GM21717 (cell line): ENCODE measurements at regions not wholly inside any gene's neighbourhood (a gene's known extent, or its start where the extent isn't known, plus 50 kb on each side); places are given as distances from the start of the nearest gene placed in this dataset.

Experiments used
- ATAC-seq: cut with Tn5 transposase; IDR thresholded peaks from one replicate; pipeline ENCODE4 v1.9.1; 2021; ENCODE audit warnings: mild to moderate bottlenecking, moderate library complexity; ENCODE audit not compliant: unreplicated experiment

- ATAC-seq = no peak
Measured at GRCh38 chr4:10207116-10207515, 90.5 kb upstream of the WDR1 start.

- no peak for ATAC-seq
Measured at GRCh38 chr4:10205223-10205622, 88.6 kb upstream of the WDR1 start.

- ATAC-seq = no peak
Measured at GRCh38 chr4:10204401-10205058, 87.9 kb upstream of the WDR1 start.

GRCh38 chr4:10203851-10204250, 87.3 kb upstream of the WDR1 start:
- no peak for ATAC-seq

- no peak for ATAC-seq
Measured at GRCh38 chr4:10201381-10202223, 85.0 kb upstream of the WDR1 start.

- no peak for ATAC-seq
Measured at GRCh38 chr4:10200869-10201268, 84.3 kb upstream of the WDR1 start.

- ATAC-seq = no peak
Measured at GRCh38 chr4:10198365-10198764, 81.8 kb upstream of the WDR1 start.

GRCh38 chr4:10197952-10198351, 81.4 kb upstream of the WDR1 start:
- ATAC-seq = no peak

GRCh38 chr4:10196191-10196590, 79.6 kb upstream of the WDR1 start:
- no peak for ATAC-seq

- no peak for ATAC-seq
Measured at GRCh38 chr4:10192331-10192730, 75.7 kb upstream of the WDR1 start.

- ATAC-seq = no peak
Measured at GRCh38 chr4:10188400-10189004, 71.9 kb upstream of the WDR1 start.

- no peak for ATAC-seq
Measured at GRCh38 chr4:10186228-10187214, 69.9 kb upstream of the WDR1 start.

GRCh38 chr4:10185518-10186227, 69.1 kb upstream of the WDR1 start:
- no peak for ATAC-seq

GRCh38 chr4:10184501-10184938, 67.9 kb upstream of the WDR1 start:
- no peak for ATAC-seq

- no peak for ATAC-seq
Measured at GRCh38 chr4:10184041-10184440, 67.4 kb upstream of the WDR1 start.

- no peak for ATAC-seq
Measured at GRCh38 chr4:10183462-10183861, 66.9 kb upstream of the WDR1 start.

- ATAC-seq = no peak
Measured at GRCh38 chr4:10182446-10183424, 66.1 kb upstream of the WDR1 start.

GRCh38 chr4:10181745-10182445, 65.3 kb upstream of the WDR1 start:
- ATAC-seq = no peak
